Thoracic aorta (tissue), 2 donors: ENCODE measurements at regions not wholly inside any gene's neighbourhood (a gene's known extent, or its start where the extent isn't known, plus 50 kb on each side); places are given as distances from the start of the nearest gene placed in this dataset.

Source experiments
- ATAC-seq: fragments of 150-250 bp; one replicate; pipeline ENCODE4 v1.8.0; 2017; ENCODE audit warnings: low read depth; ENCODE audit not compliant: insufficient number of reproducible peaks, low FRiP score
- DNase-seq: peaks from one replicate; pipeline ENCODE4 v3.0.0-alpha.2; 2020; ENCODE audit warnings: low spot score
- H3K27ac ChIP-seq, 2 donors: fragments of 200-600 bp; sonication (generic); 1 replicate in 1 of 2; 2 replicates in 1 of 2; pipeline ENCODE4 v1.5.1; 2016; ENCODE audit warnings: mild to moderate bottlenecking in 2 of 2, moderate library complexity in 2 of 2
- H3K27me3 ChIP-seq: fragments of 200-600 bp; sonication (generic); replicated peaks from 2 replicates; pipeline ENCODE4 v1.6.0; 2016; ENCODE audit warnings: mild to moderate bottlenecking; ENCODE audit not compliant: insufficient read depth
- H3K36me3 ChIP-seq: fragments of 200-600 bp; sonication (generic); one replicate; pipeline ENCODE4 v1.5.1; 2016
- H3K4me1 ChIP-seq, 2 donors: fragments of 200-600 bp; sonication (generic); 1 replicate in 1 of 2; 2 replicates in 1 of 2; pipeline versions ENCODE4 v1.5.1 to v1.6.0; 2016; ENCODE audit warnings: low read depth in 2 of 2, mild to moderate bottlenecking in 1 of 2; ENCODE audit not compliant: control insufficient read depth in 1 of 2
- H3K4me3 ChIP-seq: fragments of 200-600 bp; sonication (generic); 2 replicates; pipeline ENCODE4 v1.5.1; 2016; ENCODE audit warnings: mild to moderate bottlenecking
- H3K9me3 ChIP-seq: fragments of 200-600 bp; sonication (generic); 2 replicates; pipeline ENCODE4 v1.5.1; 2016
- CTCF ChIP-seq: fragments of 200-600 bp; sonication (generic); IDR thresholded peaks from one replicate; pipeline ENCODE4 v1.5.1; 2019; ENCODE audit warnings: antibody characterized with exemption

GRCh38 chr16:85525420-85526184, 87.5 kb upstream of the GSE1 start:
- no peaks in the 10 kb centered on the region for H3K27me3 ChIP-seq
- H3K4me1 ChIP-seq: peaks cover 2 to 26% of the 10 kb centered on the region in 2 donors
- H3K4me3 ChIP-seq: peak overlapping the region; percentile 23
- H3K9me3 ChIP-seq: no peaks in the 10 kb centered on the region
- H3K27ac ChIP-seq: no peak overlapping the region
- TF ChIP-seq CTCF: no peak
- no peak for ATAC-seq
- no peak for DNase-seq
- H3K36me3 ChIP-seq: no peaks in the 10 kb centered on the region

- H3K9me3 ChIP-seq: no peaks in the 10 kb centered on the region
These were observed 86.7 kb upstream of the GSE1 start for GRCh38 chr16:85526185-85526974.

DNA sequence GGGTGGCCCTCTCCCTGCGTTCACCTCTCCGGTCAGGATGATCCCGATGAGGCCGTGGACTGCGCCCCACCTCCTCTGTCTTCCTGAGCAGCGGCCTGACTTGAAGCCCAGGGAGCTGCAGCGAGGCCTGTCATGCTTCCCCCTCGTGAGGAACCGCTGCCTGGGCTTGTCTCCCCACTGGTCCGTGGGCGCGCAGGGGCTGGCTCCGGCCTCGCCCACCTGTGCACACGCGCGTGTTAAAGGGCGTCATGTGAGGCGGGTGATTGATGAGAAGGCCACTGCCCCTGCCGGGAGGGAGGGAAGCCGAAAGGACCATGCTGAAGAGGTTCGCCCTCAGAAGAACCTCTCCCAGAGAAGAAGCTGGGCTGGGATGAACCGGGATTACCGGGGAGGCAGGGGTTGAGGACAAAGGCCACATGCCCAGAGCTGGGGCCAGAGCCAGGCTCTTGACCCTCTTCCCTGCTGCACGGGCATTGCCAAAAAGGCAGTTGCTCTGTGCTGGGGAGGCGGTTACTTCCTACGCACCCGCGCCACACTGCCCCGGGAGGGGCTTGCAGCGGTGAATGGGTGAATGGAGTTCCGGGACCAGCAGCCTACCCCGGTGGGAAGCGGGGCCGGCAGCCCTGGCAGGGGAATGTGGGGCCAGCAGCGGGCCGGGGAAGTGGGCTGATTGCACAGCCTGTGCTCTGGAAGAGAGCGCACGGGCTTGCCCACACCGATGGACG, 85.9 kb upstream of the GSE1 start:
- ATAC-seq (no peak), DNase-seq (no peak)
- no peaks in the 10 kb centered on the region for H3K36me3 ChIP-seq
- H3K27ac ChIP-seq: no peak overlapping the region
- H3K4me1 ChIP-seq: peaks cover 2 to 26% of the 10 kb centered on the region in 2 donors
- H3K27me3 ChIP-seq: no peaks in the 10 kb centered on the region
- H3K4me3 ChIP-seq: no peak overlapping the region
- H3K9me3 ChIP-seq: no peaks in the 10 kb centered on the region
- TF ChIP-seq CTCF: no peak

More at GRCh38 chr16:85526185-85526974, 86.7 kb upstream of the GSE1 start:
- Histone ChIP-seq H3K27ac (no peak overlapping the region), H3K27me3 (no peaks in the 10 kb centered on the region), H3K36me3 (no peaks in the 10 kb centered on the region), H3K4me1 (peaks cover 2 to 26% of the 10 kb centered on the region in 2 donors), H3K4me3 (no peak overlapping the region)
- DNase-seq: no peak
- no peak for TF ChIP-seq CTCF
- ATAC-seq: no peak

GRCh38 chr16:85527767-85528297, 85.3 kb upstream of the GSE1 start:
- Histone ChIP-seq H3K4me3 (no peak overlapping the region), H3K4me1 (peaks cover 2 to 23% of the 10 kb centered on the region in 2 donors), H3K27me3 (no peaks in the 10 kb centered on the region), H3K36me3 (no peaks in the 10 kb centered on the region), H3K9me3 (no peaks in the 10 kb centered on the region), H3K27ac (no peak overlapping the region)
- no peak for ATAC-seq
- no peak for DNase-seq
- TF ChIP-seq CTCF: no peak
